HL-60 (cell line): ENCODE measurements at regions not wholly inside any gene's neighbourhood (a gene's known extent, or its start where the extent isn't known, plus 50 kb on each side); places are given as distances from the start of the nearest gene placed in this dataset.

ENCODE experiments used
- DNase-seq, 2 experiments: peaks; one replicate each; pipeline ENCODE4 v3.0.0-alpha.2; 2010 to 2020; ENCODE audit warnings: low read depth in 1 of 2, low spot score in 1 of 2
- H3K27ac ChIP-seq: fragments of 250-450 bp; sonication (Bioruptor Pico); replicated peaks from 2 replicates; pipeline ENCODE4 v1.5.1; 2020; ENCODE audit warnings: mild to moderate bottlenecking, moderate library complexity
- H3K27me3 ChIP-seq: fragments of 250-450 bp; sonication (Bioruptor Pico); 2 replicates; pipeline ENCODE4 v1.5.1; 2021; ENCODE audit warnings: mild to moderate bottlenecking, moderate library complexity; ENCODE audit not compliant: insufficient read depth, poor library complexity, severe bottlenecking
- H3K4me3 ChIP-seq: replicated peaks from 2 replicates; pipeline ENCODE4 v1.5.1; 2011; ENCODE audit warnings: mild to moderate bottlenecking, control low read depth, low read length; ENCODE audit not compliant: insufficient read depth
- CTCF ChIP-seq: IDR thresholded peaks from one replicate; pipeline ENCODE4 v1.5.1; 2011; ENCODE audit warnings: low read length, control low read depth, inconsistent platforms; ENCODE audit not compliant: insufficient read depth
- GABPA ChIP-seq: IDR thresholded peaks from 2 replicates; pipeline ENCODE4 v1.6.1; 2012; ENCODE audit warnings: low read depth
- POLR2AphosphoS5 ChIP-seq: IDR thresholded peaks from 2 replicates; pipeline ENCODE4 v1.6.1; 2012; ENCODE audit warnings: low read depth
- REST ChIP-seq: IDR thresholded peaks from 2 replicates; pipeline ENCODE4 v1.6.1; 2012; ENCODE audit warnings: low read depth; ENCODE audit not compliant: insufficient replicate concordance
- SPI1 ChIP-seq: IDR thresholded peaks from 2 replicates; pipeline ENCODE4 v1.6.1; 2012; ENCODE audit warnings: low read depth, mild to moderate bottlenecking, borderline replicate concordance

- Histone ChIP-seq H3K27me3 (no peaks in the 10 kb centered on the region), H3K27ac (no peak overlapping the region), H3K4me3 (no peak overlapping the region)
- DNase-seq: no peak
- TF ChIP-seq GABPA (no peak), REST (no peak), CTCF (no peak), SPI1 (no peak), POLR2AphosphoS5 (no peak)
Measured at GRCh38 chr5:73284985-73285384, 112.0 kb downstream of the TMEM174 start.

- H3K27ac ChIP-seq: no peak overlapping the region
- DNase-seq: no peak
- TF ChIP-seq SPI1: no peak
- no peak for TF ChIP-seq CTCF
- no peak for TF ChIP-seq POLR2AphosphoS5
- no peak for TF ChIP-seq GABPA
- TF ChIP-seq REST: no peak
- H3K4me3 ChIP-seq: no peak overlapping the region
- no peaks in the 10 kb centered on the region for H3K27me3 ChIP-seq
Measured at GRCh38 chr5:73284220-73284795, 111.3 kb downstream of the TMEM174 start.

GRCh38 chr5:73282923-73283322 lies 109.9 kb downstream of the TMEM174 start:
- Histone ChIP-seq H3K27ac (no peak overlapping the region), H3K27me3 (no peaks in the 10 kb centered on the region), H3K4me3 (no peak overlapping the region)
- TF ChIP-seq CTCF (no peak), REST (no peak)
- no peak for DNase-seq
